NT2/D1 (cell line): ENCODE measurements at regions not wholly inside any gene's neighbourhood (a gene's known extent, or its start where the extent isn't known, plus 50 kb on each side); places are given as distances from the start of the nearest gene placed in this dataset.

Experiments used
- DNase-seq: peaks from one replicate; pipeline ENCODE4 v3.0.0-alpha.2; 2011; ENCODE audit warnings: low read depth, low spot score
- H3K27me3 ChIP-seq: 2 replicates; pipeline ENCODE4 v1.6.0; 2011; ENCODE audit warnings: mild to moderate bottlenecking; ENCODE audit not compliant: insufficient read length, insufficient read depth
- H3K36me3 ChIP-seq: 2 replicates; pipeline ENCODE4 v1.6.1; 2011; ENCODE audit warnings: mild to moderate bottlenecking, low read length, mixed read lengths; ENCODE audit not compliant: insufficient read depth, insufficient read length
- H3K4me1 ChIP-seq: 2 replicates; pipeline ENCODE4 v1.5.1; 2011; ENCODE audit not compliant: insufficient read depth, insufficient read length
- H3K4me3 ChIP-seq: 2 replicates; pipeline ENCODE4 v1.5.1; 2011; ENCODE audit warnings: low read depth; ENCODE audit not compliant: insufficient read length
- H3K9ac ChIP-seq: 2 replicates; pipeline ENCODE4 v1.6.0; 2011; ENCODE audit warnings: low read depth; ENCODE audit not compliant: insufficient read length
- H3K9me3 ChIP-seq: 2 replicates; pipeline ENCODE4 v1.5.1; 2011; ENCODE audit warnings: mild to moderate bottlenecking, low read length; ENCODE audit not compliant: insufficient read depth
- SUZ12 ChIP-seq: IDR thresholded peaks from 2 replicates; pipeline ENCODE4 v1.6.1; 2011; ENCODE audit not compliant: insufficient read length, insufficient read depth; ENCODE audit errors: extremely low read depth
- YY1 ChIP-seq: IDR thresholded peaks from 2 replicates; pipeline ENCODE4 v1.6.1; 2011; ENCODE audit not compliant: insufficient read length, insufficient read depth
- ZNF274 ChIP-seq: IDR thresholded peaks from 2 replicates; pipeline ENCODE4 v1.6.1; 2011; ENCODE audit warnings: mild to moderate bottlenecking, low read depth, low read length

DNA sequence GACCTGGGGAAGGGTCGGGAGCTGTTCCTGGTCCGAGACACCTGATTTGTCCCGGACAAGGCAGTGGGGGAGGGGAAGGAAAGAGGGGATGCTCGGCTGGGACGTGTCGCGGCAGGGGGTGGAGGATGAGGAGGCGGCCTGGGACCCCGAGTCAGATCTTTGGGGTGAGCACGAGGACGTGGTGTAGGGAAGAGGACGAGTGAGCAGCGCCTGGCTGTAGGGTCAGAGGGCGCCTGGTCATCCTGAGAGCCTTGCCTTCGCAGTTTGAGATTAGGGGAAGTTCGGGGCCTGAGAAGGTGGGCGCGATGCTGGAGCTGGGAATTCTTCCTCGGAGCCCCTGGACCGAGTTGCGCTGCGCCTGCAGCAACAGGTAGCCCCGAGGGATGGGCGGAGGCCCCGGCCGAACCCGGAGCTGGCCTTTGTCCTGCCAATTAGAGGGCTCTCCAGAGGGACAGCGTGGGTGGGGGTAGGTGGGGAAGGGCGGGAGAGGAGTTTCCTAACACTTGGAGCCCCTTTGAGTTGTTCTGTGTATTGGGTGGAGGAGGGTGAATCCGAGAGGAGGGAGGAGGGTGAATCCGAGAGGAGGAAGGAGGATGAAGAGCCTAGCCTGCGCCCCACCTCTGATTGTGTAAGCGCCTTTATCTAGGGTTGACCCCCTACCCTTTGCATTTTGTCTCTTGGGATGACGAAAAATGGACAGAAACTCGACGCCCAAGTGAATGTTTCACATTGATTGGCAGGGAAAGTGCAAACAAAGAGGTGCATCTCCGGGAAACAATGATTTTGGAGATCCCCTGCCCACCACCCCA is 72.0 kb downstream of the SOX4 start:
- Histone ChIP-seq H3K9me3 (no peaks in the 10 kb centered on the region), H3K4me1 (no peaks in the 10 kb centered on the region), H3K36me3 (no peaks in the 10 kb centered on the region), H3K27me3 (peaks cover 65% of the 10 kb centered on the region), H3K4me3 (peak overlapping the region; percentile 63), H3K9ac (peak overlapping the region; percentile 70)
- no peak for DNase-seq
- no peak for TF ChIP-seq SUZ12
- TF ChIP-seq YY1, result no peak
- TF ChIP-seq ZNF274, result no peak

DNA sequence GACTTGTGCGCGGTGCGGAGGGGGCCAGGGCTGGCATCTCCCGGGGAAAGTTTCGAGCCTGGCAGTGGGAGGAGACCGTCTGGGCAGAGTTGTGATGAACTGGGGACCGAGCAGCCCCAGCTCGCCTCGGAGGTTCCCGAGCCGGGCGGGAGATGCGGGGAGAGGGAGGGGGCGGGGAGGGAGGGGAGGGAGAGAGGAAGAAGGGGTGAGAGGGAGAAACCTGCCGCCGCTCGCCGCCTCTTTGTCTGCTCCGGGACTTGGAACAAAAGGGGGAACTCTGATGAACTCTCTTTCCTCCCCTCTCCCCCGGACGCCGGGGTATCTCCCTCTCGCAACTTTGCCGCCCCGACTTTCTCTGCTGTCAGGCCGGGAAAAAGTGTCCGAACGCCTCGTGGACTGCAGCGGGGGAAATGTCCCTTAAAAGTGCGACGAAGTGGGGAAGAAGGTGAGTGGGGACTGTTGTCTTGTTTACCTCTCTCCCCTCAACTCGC is 72.7 kb downstream of the SOX4 start:
- peak; percentile 48 for DNase-seq
- no peaks in the 10 kb centered on the region for H3K36me3 ChIP-seq

DNA sequence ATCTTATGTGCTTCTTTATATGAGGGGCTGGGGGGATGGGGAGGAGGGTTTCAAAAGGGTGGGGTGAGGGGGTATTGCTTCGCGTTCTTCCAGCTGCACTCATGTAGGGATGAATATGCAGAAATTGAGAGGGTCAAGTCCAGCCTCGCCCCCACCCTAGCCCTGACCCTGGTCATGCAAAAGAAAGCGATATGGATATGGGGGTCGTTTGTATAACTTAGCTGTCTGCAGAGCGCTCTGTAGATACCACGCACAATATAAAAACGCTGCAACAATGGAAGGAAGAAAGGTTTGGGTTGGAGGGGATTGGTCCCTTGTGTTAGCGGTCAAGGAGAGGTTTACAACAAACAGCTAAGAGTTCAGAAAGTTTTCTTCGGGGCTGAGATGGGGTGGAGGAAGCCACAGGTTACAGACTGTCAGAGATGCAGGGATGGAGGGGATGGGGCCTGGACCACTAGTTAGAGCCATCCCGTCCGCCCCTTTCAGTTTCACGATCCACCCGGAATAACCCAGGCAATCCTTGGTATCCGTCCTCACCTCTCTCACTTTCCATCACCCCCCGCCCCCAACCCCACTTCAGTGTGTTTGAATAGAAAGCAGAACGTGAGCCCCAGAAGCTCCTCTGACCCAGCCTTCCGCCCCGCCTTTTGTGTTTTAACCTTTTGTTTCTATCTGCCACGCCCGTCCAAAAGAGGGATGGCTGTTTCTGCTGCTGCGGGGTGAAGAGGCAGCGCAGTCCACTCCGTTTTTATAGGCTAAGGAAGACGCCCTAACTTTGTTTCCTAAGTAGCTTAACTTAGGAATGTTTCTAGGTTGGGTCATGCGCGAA is 73.5 kb downstream of the SOX4 start:
- H3K4me3 ChIP-seq, result peak overlapping the region; percentile 63
- H3K36me3 ChIP-seq, result no peaks in the 10 kb centered on the region
- H3K9me3 ChIP-seq, result no peaks in the 10 kb centered on the region
- H3K27me3 ChIP-seq, result peaks cover 65% of the 10 kb centered on the region
- DNase-seq, result no peak
- no peaks in the 10 kb centered on the region for H3K4me1 ChIP-seq
- peak overlapping the region; percentile 74 for H3K9ac ChIP-seq
- no peak for TF ChIP-seq SUZ12
- no peak for TF ChIP-seq ZNF274
- TF ChIP-seq YY1, result no peak

More for the DNA sequence above, 72.7 kb downstream of the SOX4 start:
- peak overlapping the region; percentile 74 for H3K9ac ChIP-seq
- TF ChIP-seq ZNF274 (no peak), SUZ12 (no peak), YY1 (no peak)
- H3K9me3 ChIP-seq, result no peaks in the 10 kb centered on the region
- peaks cover 65% of the 10 kb centered on the region for H3K27me3 ChIP-seq
- peak overlapping the region; percentile 63 for H3K4me3 ChIP-seq
- H3K4me1 ChIP-seq, result no peaks in the 10 kb centered on the region

DNA sequence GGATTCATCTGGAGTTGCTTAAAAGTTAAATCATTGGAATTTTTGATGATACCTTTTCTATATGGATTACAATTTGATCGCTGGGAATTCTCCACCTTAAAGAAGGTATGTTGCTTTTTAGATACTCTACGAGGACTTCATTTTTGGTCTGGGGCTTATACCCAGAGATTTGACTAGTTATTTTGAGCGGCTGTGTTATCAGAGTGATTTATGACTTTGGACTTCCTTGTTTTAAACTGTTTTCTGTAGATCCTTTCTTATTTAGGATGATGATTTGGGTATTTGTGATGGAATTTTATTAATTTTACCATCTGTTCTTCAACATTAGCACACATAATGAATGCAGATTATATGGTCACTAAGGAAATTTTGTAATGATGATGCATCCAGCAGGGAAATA is 75.2 kb downstream of the SOX4 start:
- TF ChIP-seq ZNF274 (no peak), SUZ12 (no peak), YY1 (no peak)
- Histone ChIP-seq H3K9ac (no peak overlapping the region), H3K4me3 (no peak overlapping the region)

DNA sequence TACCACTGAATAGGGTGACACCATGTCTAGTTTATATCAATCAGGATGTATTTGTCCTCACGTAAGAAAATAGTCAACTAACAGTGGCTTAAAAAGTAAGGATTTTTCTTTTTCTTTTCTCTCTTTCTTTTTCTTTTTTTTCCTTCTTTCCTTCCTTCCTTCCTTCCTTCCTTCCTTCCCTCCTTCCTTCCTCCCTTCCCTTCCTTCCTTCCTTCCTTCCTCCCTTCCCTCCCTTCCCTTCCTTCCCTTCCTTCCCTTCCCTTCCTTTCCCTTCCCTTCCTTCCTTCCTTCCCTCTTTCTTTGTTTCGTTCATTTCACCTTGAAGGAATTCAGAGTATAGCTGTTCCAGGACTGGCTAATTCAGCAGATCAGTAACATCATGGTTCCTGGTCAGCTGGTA is 83.2 kb downstream of the SOX4 start:
- Histone ChIP-seq H3K27me3 (no peaks in the 10 kb centered on the region), H3K36me3 (no peaks in the 10 kb centered on the region), H3K4me1 (no peaks in the 10 kb centered on the region), H3K9me3 (no peaks in the 10 kb centered on the region), H3K9ac (no peak overlapping the region), H3K4me3 (no peak overlapping the region)
- no peak for DNase-seq
- TF ChIP-seq SUZ12 (no peak), ZNF274 (no peak), YY1 (no peak)

More for the DNA sequence above, 75.2 kb downstream of the SOX4 start:
- DNase-seq, result no peak
- Histone ChIP-seq H3K27me3 (peaks cover 47% of the 10 kb centered on the region), H3K36me3 (no peaks in the 10 kb centered on the region), H3K9me3 (no peaks in the 10 kb centered on the region), H3K4me1 (no peaks in the 10 kb centered on the region)

GRCh38 chr6:21678990-21679389 is 85.4 kb downstream of the SOX4 start:
- no peaks in the 10 kb centered on the region for H3K4me1 ChIP-seq
- no peak for DNase-seq

More at GRCh38 chr6:21678990-21679389, 85.4 kb downstream of the SOX4 start:
- H3K27me3 ChIP-seq, result no peaks in the 10 kb centered on the region
- no peak overlapping the region for H3K4me3 ChIP-seq
- H3K9me3 ChIP-seq, result no peaks in the 10 kb centered on the region
- no peak overlapping the region for H3K9ac ChIP-seq
- TF ChIP-seq SUZ12 (no peak), ZNF274 (no peak), YY1 (no peak)
- no peaks in the 10 kb centered on the region for H3K36me3 ChIP-seq
